ENCODE measurements at regions not wholly inside any gene's neighbourhood (a gene's known extent, or its start where the extent isn't known, plus 50 kb on each side); places are given as distances from the start of the nearest gene placed in this dataset.

GRCh38 chr1:106688446-106688845, 368.0 kb upstream of the PRMT6 start:
- FAIRE-seq (no peak), DNase-seq (ENCODE audit: low spot score) (no peak), ATAC-seq (no peak)
- intact Hi-C loops (cut with micrococcal nuclease; ENCODE audit: unreplicated experiment) (no loop called here), in situ Hi-C loops (cut with HindIII; ENCODE audit: extremely low pct_ligation_motif_present, low pct_unique_long_range_greater_than_20kb) (no loop called here)
- H3K79me2 ChIP-seq (ENCODE audit: insufficient read depth, low read length), result no peaks in the 10 kb centered on the region
- H3K36me3 ChIP-seq (replicated peaks in 1 of 2; ENCODE audit: control insufficient read depth in 1 of 2, insufficient read depth in 2 of 2, low read length in 2 of 2), result no peaks in the 10 kb centered on the region
- H3K27me3 ChIP-seq (ENCODE audit: control insufficient read depth in 1 of 2, insufficient read depth in 2 of 2, low read length in 2 of 2), result no peaks in the 10 kb centered on the region
- 3% methylated on average over 3 of the region's 3 CpGs for WGBS (ENCODE audit: low lambda C conversion rate)
- POLR2A ChIA-PET, result no interaction called here
- CTCF ChIA-PET (ENCODE audit: low intra/inter-chr PET ratio, low total read pairs), result no interaction called here
- H3K27ac ChIP-seq (ENCODE audit: extremely low read length, insufficient read depth, low read length), result no peak overlapping the region
- no peak overlapping the region for H3K4me2 ChIP-seq (ENCODE audit: low read depth, low read length)
- no peaks in the 10 kb centered on the region for H4K20me1 ChIP-seq (ENCODE audit: insufficient read depth, low read length)
- TF ChIP-seq TP53 (CRISPR knock-in tag; conservative IDR thresholded peaks at IDR 0.05) (no peak), ZNF335 (CRISPR knock-in tag; IDR thresholded peaks at IDR 0.05) (no peak), SP2 (CRISPR knock-in tag; IDR thresholded peaks at IDR 0.05) (no peak), HOXD1 (CRISPR knock-in tag; IDR thresholded peaks at IDR 0.05) (no peak)
- TF ChIP-seq, protein P1, sequence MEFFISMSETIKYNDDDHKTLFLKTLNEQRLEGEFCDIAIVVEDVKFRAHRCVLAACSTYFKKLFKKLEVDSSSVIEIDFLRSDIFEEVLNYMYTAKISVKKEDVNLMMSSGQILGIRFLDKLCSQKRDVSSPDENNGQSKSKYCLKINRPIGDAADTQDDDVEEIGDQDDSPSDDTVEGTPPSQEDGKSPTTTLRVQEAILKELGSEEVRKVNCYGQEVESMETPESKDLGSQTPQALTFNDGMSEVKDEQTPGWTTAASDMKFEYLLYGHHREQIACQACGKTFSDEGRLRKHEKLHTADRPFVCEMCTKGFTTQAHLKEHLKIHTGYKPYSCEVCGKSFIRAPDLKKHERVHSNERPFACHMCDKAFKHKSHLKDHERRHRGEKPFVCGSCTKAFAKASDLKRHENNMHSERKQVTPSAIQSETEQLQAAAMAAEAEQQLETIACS (CRISPR knock-in tag; IDR thresholded peaks at IDR 0.05), result no peak
- no peak overlapping the region for H2AFZ ChIP-seq (ENCODE audit: low read length)
- no peak overlapping the region for H3K4me3 ChIP-seq (replicated peaks in 1 of 3; ENCODE audit: insufficient read depth in 1 of 3, low read depth in 2 of 3, low read length in 3 of 3)
- H3K4me1 ChIP-seq (ENCODE audit: insufficient read depth, low read length), result no peaks in the 10 kb centered on the region
- H3K9me3 ChIP-seq (ENCODE audit: low read length), result peaks cover 62% of the 10 kb centered on the region
- H3K9ac ChIP-seq (ENCODE audit: insufficient read depth, low read depth, low read length), result no peak overlapping the region
- BruUV-seq (replicated peaks), result no TSS peak

- no peak overlapping the region for H2AFZ ChIP-seq (ENCODE audit: low read length)
- no peaks in the 10 kb centered on the region for H4K20me1 ChIP-seq (ENCODE audit: insufficient read depth, low read length)
- ATAC-seq (no peak), FAIRE-seq (no peak), DNase-seq (ENCODE audit: low spot score) (no peak)
- H3K4me2 ChIP-seq (ENCODE audit: low read depth, low read length), result no peak overlapping the region
- H3K9me3 ChIP-seq (ENCODE audit: low read length), result peaks cover 86% of the 10 kb centered on the region
- no peaks in the 10 kb centered on the region for H3K27me3 ChIP-seq (ENCODE audit: control insufficient read depth in 1 of 2, insufficient read depth in 2 of 2, low read length in 2 of 2)
- no peak overlapping the region for H3K9ac ChIP-seq (ENCODE audit: insufficient read depth, low read depth, low read length)
- no TSS peak for BruUV-seq (replicated peaks)
- ChIA-PET POLR2A (no interaction called here), CTCF (ENCODE audit: low intra/inter-chr PET ratio, low total read pairs) (no interaction called here)
- no peak overlapping the region for H3K27ac ChIP-seq (ENCODE audit: extremely low read length, insufficient read depth, low read length)
- H3K4me3 ChIP-seq (replicated peaks in 1 of 3; ENCODE audit: insufficient read depth in 1 of 3, low read depth in 2 of 3, low read length in 3 of 3), result no peak overlapping the region
- no peaks in the 10 kb centered on the region for H3K79me2 ChIP-seq (ENCODE audit: insufficient read depth, low read length)
- intact Hi-C loops (cut with micrococcal nuclease; ENCODE audit: unreplicated experiment) (no loop called here), in situ Hi-C loops (cut with HindIII; ENCODE audit: extremely low pct_ligation_motif_present, low pct_unique_long_range_greater_than_20kb) (no loop called here)
- H3K36me3 ChIP-seq (replicated peaks in 1 of 2; ENCODE audit: control insufficient read depth in 1 of 2, insufficient read depth in 2 of 2, low read length in 2 of 2), result no peaks in the 10 kb centered on the region
- no peaks in the 10 kb centered on the region for H3K4me1 ChIP-seq (ENCODE audit: insufficient read depth, low read length)
- TF ChIP-seq TERF1 (CRISPR knock-in tag; IDR thresholded peaks at IDR 0.05) (no peak), CREBL2 (CRISPR knock-in tag; IDR thresholded peaks at IDR 0.05; ENCODE audit: borderline replicate concordance) (no peak), SMAD3 (CRISPR knock-in tag; IDR thresholded peaks at IDR 0.05) (no peak), ZMYM3 (CRISPR knock-in tag; IDR thresholded peaks at IDR 0.05) (no peak), RORA (CRISPR knock-in tag; IDR thresholded peaks at IDR 0.05) (no peak), E2F1 (CRISPR knock-in tag; IDR thresholded peaks at IDR 0.05) (no peak), ZNF766 (CRISPR knock-in tag; IDR thresholded peaks at IDR 0.05; ENCODE audit: borderline replicate concordance) (no peak), ZNF282 (IDR thresholded peaks at IDR 0.05; ENCODE audit: partially characterized antibody) (no peak), TRIM24 (CRISPR knock-in tag; IDR thresholded peaks at IDR 0.05) (no peak), TCF7L2 (IDR thresholded peaks at IDR 0.05; ENCODE audit: low read depth, low read length) (no peak)
- TF ChIP-seq, protein P1 (CRISPR knock-in tag; IDR thresholded peaks at IDR 0.05), result no peak
Observed at GRCh38 chr1:106698660-106699059, 357.8 kb upstream of the PRMT6 start.
